Activated CD4-positive, alpha-beta memory T cell treated with anti-CD3 and anti-CD28 coated beads for 36 hours (primary cell): ENCODE measurements at regions not wholly inside any gene's neighbourhood (a gene's known extent, or its start where the extent isn't known, plus 50 kb on each side); places are given as distances from the start of the nearest gene placed in this dataset.

Experiments used
- CTCF ChIA-PET: fragments of 350-600 bp; sonication (Branson Sonifier 250); formaldehyde crosslinking; loops from one replicate; lab custom pipeline; 2021; ENCODE audit warnings: antibody characterized with exemption, inconsistent platforms; lab: Charles Lee
- POLR2A ChIA-PET: fragments of 350-600 bp; sonication (Branson Sonifier 250); formaldehyde crosslinking; loops from one replicate; lab custom pipeline; 2021; ENCODE audit warnings: antibody characterized with exemption; lab: Charles Lee
- DNase-seq: peaks from one replicate; pipeline ENCODE4 v3.0.0-alpha.2; 2020
- H3K27ac Mint-ChIP-seq: one replicate; pipeline ENCODE4 v1.8.0; 2021; ENCODE audit warnings: mixed read lengths
- H3K27me3 Mint-ChIP-seq: one replicate; pipeline ENCODE4 v1.8.0; 2021; ENCODE audit warnings: mixed read lengths
- H3K36me3 Mint-ChIP-seq: one replicate; pipeline ENCODE4 v1.8.0; 2021; ENCODE audit warnings: mixed read lengths
- H3K4me1 Mint-ChIP-seq: one replicate; pipeline ENCODE4 v1.8.0; 2021; ENCODE audit warnings: low read depth, mixed read lengths
- H3K4me3 Mint-ChIP-seq: one replicate; pipeline ENCODE4 v1.8.0; 2021; ENCODE audit warnings: mild to moderate bottlenecking, mixed read lengths
- H3K9me3 Mint-ChIP-seq: one replicate; pipeline ENCODE4 v1.8.0; 2021; ENCODE audit warnings: mixed read lengths
- intact Hi-C: fragments of 100-400 bp; cut with micrococcal nuclease; formaldehyde crosslinking; loops from one replicate; pipeline ENCODE4 v1.15.1; 2023

DNA sequence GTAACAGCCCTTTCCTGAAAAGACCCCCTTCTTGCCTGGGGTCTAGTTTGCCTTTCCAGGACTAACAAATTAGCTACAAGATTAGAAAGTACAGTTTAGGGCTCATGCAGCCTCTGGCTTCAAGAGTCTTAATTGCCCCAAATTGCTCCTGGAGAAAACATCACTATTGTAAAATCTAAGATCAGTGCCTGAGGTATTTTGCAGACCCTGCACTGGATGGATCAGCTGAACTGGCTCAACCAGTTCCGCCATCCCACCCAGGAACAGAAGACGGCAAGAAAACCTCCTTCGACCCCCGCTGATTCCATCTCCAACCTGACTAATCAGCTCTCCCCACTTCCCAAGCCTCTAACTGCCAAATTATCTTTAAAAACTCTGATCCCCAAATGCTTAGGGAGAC is 236.5 kb upstream of the KCNG1 start:
- peaks cover 16% of the 10 kb centered on the region for H3K27me3 Mint-ChIP-seq
- ChIA-PET CTCF (interaction anchor here (1.0 kb wide), 1 partner anchor 48 kb away, joined by 3 read pairs; no protein-coding TSS in a partner anchor), POLR2A (no interaction called here)
- no peaks in the 10 kb centered on the region for H3K4me1 Mint-ChIP-seq
- intact Hi-C loops: no loop called here
- H3K9me3 Mint-ChIP-seq: peaks cover 1% of the 10 kb centered on the region
- DNase-seq: no peak
- H3K27ac Mint-ChIP-seq: no peak overlapping the region
- H3K4me3 Mint-ChIP-seq: no peak overlapping the region
- H3K36me3 Mint-ChIP-seq: no peaks in the 10 kb centered on the region

GRCh38 chr20:51258582-51259165 is 235.8 kb upstream of the KCNG1 start:
- H3K36me3 Mint-ChIP-seq: no peaks in the 10 kb centered on the region
- no peak overlapping the region for H3K4me3 Mint-ChIP-seq
- H3K27me3 Mint-ChIP-seq: peaks cover 18% of the 10 kb centered on the region
- ChIA-PET POLR2A (no interaction called here), CTCF (no interaction called here)
- H3K4me1 Mint-ChIP-seq: no peaks in the 10 kb centered on the region
- H3K27ac Mint-ChIP-seq: no peak overlapping the region
- intact Hi-C loops: no loop called here
- DNase-seq: no peak
- no peaks in the 10 kb centered on the region for H3K9me3 Mint-ChIP-seq

GRCh38 chr20:51255417-51255816 is 232.5 kb upstream of the KCNG1 start:
- POLR2A ChIA-PET: no interaction called here
- CTCF ChIA-PET: no interaction called here
- no peaks in the 10 kb centered on the region for H3K36me3 Mint-ChIP-seq
- intact Hi-C loops: no loop called here
- H3K4me3 Mint-ChIP-seq: no peak overlapping the region
- no peak for DNase-seq
- no peak overlapping the region for H3K27ac Mint-ChIP-seq
- no peaks in the 10 kb centered on the region for H3K4me1 Mint-ChIP-seq
- H3K9me3 Mint-ChIP-seq: no peaks in the 10 kb centered on the region
- H3K27me3 Mint-ChIP-seq: peaks cover 25% of the 10 kb centered on the region

DNA sequence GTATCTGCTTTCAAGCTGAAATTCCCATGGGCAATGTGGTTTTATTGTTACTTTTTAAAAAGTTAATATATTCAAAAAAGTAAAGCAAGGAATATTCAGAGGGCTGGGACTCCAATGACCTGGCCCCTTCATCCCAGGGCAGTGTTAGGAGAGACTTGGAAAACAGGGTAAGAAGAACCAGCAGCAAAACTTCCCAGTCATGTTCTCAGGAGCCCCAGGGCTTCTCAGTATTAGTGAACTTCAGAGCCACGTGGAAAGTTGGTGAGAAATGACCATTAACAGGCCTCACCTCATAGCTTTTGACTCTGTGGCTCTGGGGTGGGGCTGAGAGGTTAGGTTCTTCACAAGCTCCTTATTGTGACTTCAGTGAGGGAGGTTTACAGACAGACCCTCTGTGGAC is 230.4 kb upstream of the KCNG1 start:
- Mint-ChIP-seq H3K4me3 (no peak overlapping the region), H3K4me1 (no peaks in the 10 kb centered on the region), H3K27ac (no peak overlapping the region), H3K9me3 (no peaks in the 10 kb centered on the region), H3K36me3 (no peaks in the 10 kb centered on the region), H3K27me3 (peaks cover 28% of the 10 kb centered on the region)
- intact Hi-C loops: no loop called here
- ChIA-PET POLR2A (no interaction called here), CTCF (interaction anchor here (1.0 to 1.6 kb wide), 4 partner anchors 53 to 261 kb away, joined by 3 to 4 read pairs (median 3); no protein-coding TSS in a partner anchor)
- no peak for DNase-seq

DNA sequence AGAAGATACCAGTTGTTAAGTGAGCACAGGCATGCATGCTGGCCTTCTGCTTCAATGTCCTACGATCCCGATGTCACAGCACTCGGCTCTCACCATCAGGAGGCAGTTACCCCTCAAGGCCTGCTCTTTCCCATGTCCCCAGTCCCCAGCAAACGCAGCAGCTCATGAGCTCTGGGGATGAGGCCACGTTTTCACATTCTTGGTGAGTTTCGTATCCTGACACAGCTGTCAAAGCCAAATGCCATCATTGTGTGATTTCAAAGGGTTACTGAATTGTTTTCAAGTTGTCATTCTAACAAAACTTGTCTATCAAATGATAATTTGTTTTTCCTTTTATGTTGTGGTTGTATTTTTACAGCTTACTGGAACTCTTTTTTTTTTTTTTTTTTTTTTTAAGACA is 226.9 kb upstream of the KCNG1 start:
- intact Hi-C loops: no loop called here
- CTCF ChIA-PET: no interaction called here

DNA sequence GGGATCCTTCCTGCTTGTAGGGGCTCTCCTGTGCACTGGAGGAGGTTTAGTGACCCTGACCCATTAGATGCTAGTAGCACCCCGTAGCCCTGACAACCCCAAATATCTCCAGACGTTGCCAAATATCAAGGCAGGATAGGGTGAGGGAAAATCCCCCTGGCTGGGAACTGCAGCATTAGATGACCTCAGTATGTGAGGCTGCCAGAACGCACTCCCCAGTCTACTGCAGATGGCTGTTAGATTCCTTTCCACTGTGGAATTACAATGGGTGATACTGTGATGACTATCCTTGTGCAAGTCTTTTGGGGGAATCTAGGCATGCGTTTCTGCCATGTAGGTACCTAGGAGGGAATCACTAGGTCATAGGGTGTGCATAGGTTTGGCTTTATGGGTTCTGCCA is 226.3 kb upstream of the KCNG1 start:
- no peaks in the 10 kb centered on the region for H3K36me3 Mint-ChIP-seq
- peaks cover 26% of the 10 kb centered on the region for H3K27me3 Mint-ChIP-seq
- no peak for DNase-seq
- intact Hi-C loops: no loop called here
- no peaks in the 10 kb centered on the region for H3K4me1 Mint-ChIP-seq
- ChIA-PET CTCF (no interaction called here), POLR2A (no interaction called here)
- no peak overlapping the region for H3K27ac Mint-ChIP-seq
- H3K9me3 Mint-ChIP-seq: no peaks in the 10 kb centered on the region
- no peak overlapping the region for H3K4me3 Mint-ChIP-seq

More for the DNA sequence above, 226.9 kb upstream of the KCNG1 start:
- no peak for DNase-seq
- POLR2A ChIA-PET: no interaction called here
- no peaks in the 10 kb centered on the region for H3K36me3 Mint-ChIP-seq
- no peak overlapping the region for H3K27ac Mint-ChIP-seq
- no peak overlapping the region for H3K4me3 Mint-ChIP-seq
- no peaks in the 10 kb centered on the region for H3K4me1 Mint-ChIP-seq
- H3K9me3 Mint-ChIP-seq: no peaks in the 10 kb centered on the region
- peaks cover 30% of the 10 kb centered on the region for H3K27me3 Mint-ChIP-seq

- DNase-seq: no peak
- H3K27me3 Mint-ChIP-seq: peaks cover 20% of the 10 kb centered on the region
- H3K36me3 Mint-ChIP-seq: peaks cover 6% of the 10 kb centered on the region
- intact Hi-C loops: no loop called here
- ChIA-PET POLR2A (no interaction called here), CTCF (no interaction called here)
- no peak overlapping the region for H3K27ac Mint-ChIP-seq
- no peak overlapping the region for H3K4me3 Mint-ChIP-seq
- no peaks in the 10 kb centered on the region for H3K4me1 Mint-ChIP-seq
- peaks cover 16% of the 10 kb centered on the region for H3K9me3 Mint-ChIP-seq
Observed at GRCh38 chr20:51244466-51244865, 221.6 kb upstream of the KCNG1 start.

GRCh38 chr20:51238675-51239305 is 215.9 kb upstream of the KCNG1 start:
- H3K36me3 Mint-ChIP-seq: peaks cover 6% of the 10 kb centered on the region
- intact Hi-C loops: no loop called here
- H3K27ac Mint-ChIP-seq: no peak overlapping the region
- H3K9me3 Mint-ChIP-seq: peaks cover 16% of the 10 kb centered on the region
- ChIA-PET POLR2A (no interaction called here), CTCF (no interaction called here)
- no peak for DNase-seq
- no peak overlapping the region for H3K4me3 Mint-ChIP-seq
- no peaks in the 10 kb centered on the region for H3K4me1 Mint-ChIP-seq
- H3K27me3 Mint-ChIP-seq: peaks cover 23% of the 10 kb centered on the region

- CTCF ChIA-PET: no interaction called here
- H3K4me3 Mint-ChIP-seq: no peak overlapping the region
- H3K27ac Mint-ChIP-seq: no peak overlapping the region
- no peaks in the 10 kb centered on the region for H3K4me1 Mint-ChIP-seq
- H3K36me3 Mint-ChIP-seq: peaks cover 4% of the 10 kb centered on the region
- peaks cover 23% of the 10 kb centered on the region for H3K27me3 Mint-ChIP-seq
- intact Hi-C loops: no loop called here
- H3K9me3 Mint-ChIP-seq: peaks cover 9% of the 10 kb centered on the region
- no peak for DNase-seq
- POLR2A ChIA-PET: no interaction called here
Observed at GRCh38 chr20:51237791-51238190, 214.9 kb upstream of the KCNG1 start.

DNA sequence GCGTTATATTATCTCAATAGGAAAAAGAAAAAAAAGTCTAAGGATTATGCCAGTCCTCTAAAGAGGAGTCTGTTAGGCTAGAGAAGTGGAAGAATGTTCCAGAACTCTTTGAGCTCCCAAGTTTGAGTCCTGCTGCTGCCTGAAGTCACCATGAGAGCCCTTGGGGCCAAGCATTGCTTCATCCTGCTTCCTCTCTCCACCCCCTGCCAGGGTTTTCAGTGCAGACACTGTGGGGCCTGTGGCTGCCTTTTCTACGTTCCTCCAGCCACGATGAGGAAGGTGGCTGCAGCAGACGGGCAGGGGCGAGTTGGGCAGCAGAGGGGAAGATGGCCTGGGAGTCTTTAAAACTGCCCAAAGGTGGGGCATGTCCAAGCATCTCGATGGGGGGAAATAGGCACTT is 214.4 kb upstream of the KCNG1 start:
- H3K27me3 Mint-ChIP-seq: peaks cover 20% of the 10 kb centered on the region
- POLR2A ChIA-PET: no interaction called here
- H3K27ac Mint-ChIP-seq: no peak overlapping the region
- peaks cover 2% of the 10 kb centered on the region for H3K36me3 Mint-ChIP-seq
- H3K9me3 Mint-ChIP-seq: peaks cover 4% of the 10 kb centered on the region
- CTCF ChIA-PET: no interaction called here
- H3K4me1 Mint-ChIP-seq: no peaks in the 10 kb centered on the region
- intact Hi-C loops: no loop called here
- no peak overlapping the region for H3K4me3 Mint-ChIP-seq
- DNase-seq: no peak

- H3K27me3 Mint-ChIP-seq: peaks cover 17% of the 10 kb centered on the region
- H3K4me1 Mint-ChIP-seq: no peaks in the 10 kb centered on the region
- CTCF ChIA-PET: no interaction called here
- no peaks in the 10 kb centered on the region for H3K36me3 Mint-ChIP-seq
- no peak for DNase-seq
- POLR2A ChIA-PET: no interaction called here
- H3K27ac Mint-ChIP-seq: no peak overlapping the region
- no peaks in the 10 kb centered on the region for H3K9me3 Mint-ChIP-seq
- intact Hi-C loops: no loop called here
- H3K4me3 Mint-ChIP-seq: no peak overlapping the region
Observed at GRCh38 chr20:51236421-51236820, 213.5 kb upstream of the KCNG1 start.

DNA sequence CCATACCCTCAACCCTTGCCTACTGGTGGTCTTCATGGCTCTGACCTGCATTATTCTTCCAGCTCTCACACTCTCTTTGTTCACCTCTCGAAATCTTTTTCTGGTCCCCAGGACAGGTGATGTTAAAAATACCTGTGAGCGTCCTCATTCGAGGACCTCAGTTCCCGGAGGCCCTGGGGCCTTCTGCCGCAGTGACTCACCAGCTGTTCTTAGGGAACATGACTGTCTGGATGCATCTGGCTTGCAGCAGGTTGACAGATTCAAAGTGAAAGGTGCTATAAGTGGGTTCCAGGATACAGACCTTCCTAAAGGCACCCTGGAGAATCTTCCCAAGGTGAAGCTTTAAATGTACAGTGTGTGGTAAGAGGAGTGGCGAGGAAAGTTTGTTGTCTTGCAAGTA is 210.4 kb upstream of the KCNG1 start:
- peaks cover 21% of the 10 kb centered on the region for H3K27me3 Mint-ChIP-seq
- POLR2A ChIA-PET: no interaction called here

DNA sequence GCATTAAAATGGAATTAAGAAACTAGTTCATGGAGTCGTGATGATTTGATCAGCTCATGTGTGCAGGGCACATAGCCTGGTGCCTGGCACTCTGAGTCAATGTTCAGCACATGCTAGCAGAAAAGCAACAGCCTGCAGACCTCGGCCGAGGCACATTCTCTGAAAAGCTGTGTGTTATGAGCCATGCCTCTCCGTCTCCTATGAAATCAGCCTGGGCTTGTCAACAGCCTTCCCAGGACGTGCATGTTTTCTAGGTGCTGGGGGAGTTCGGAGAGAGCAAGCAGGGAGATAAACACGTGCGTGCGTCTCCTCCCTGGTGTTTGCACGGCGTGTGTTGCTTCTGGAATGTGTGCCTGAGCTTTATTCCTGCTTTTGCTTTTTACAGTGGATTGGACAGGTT is 207.8 kb upstream of the KCNG1 start:
- H3K4me3 Mint-ChIP-seq: no peak overlapping the region
- no peaks in the 10 kb centered on the region for H3K4me1 Mint-ChIP-seq
- no peaks in the 10 kb centered on the region for H3K9me3 Mint-ChIP-seq
- H3K27ac Mint-ChIP-seq: no peak overlapping the region
- no peak for DNase-seq
- H3K27me3 Mint-ChIP-seq: peaks cover 13% of the 10 kb centered on the region
- H3K36me3 Mint-ChIP-seq: no peaks in the 10 kb centered on the region
- ChIA-PET CTCF (no interaction called here), POLR2A (no interaction called here)
- intact Hi-C loops: no loop called here

More for the DNA sequence above, 210.4 kb upstream of the KCNG1 start:
- no peaks in the 10 kb centered on the region for H3K36me3 Mint-ChIP-seq
- CTCF ChIA-PET: no interaction called here
- intact Hi-C loops: no loop called here
- no peak overlapping the region for H3K27ac Mint-ChIP-seq
- DNase-seq: no peak
- no peaks in the 10 kb centered on the region for H3K4me1 Mint-ChIP-seq
- H3K4me3 Mint-ChIP-seq: no peak overlapping the region
- H3K9me3 Mint-ChIP-seq: no peaks in the 10 kb centered on the region
